C1 segment of cervical spinal cord (tissue), 14 donors: ENCODE measurements at regions not wholly inside any gene's neighbourhood (a gene's known extent, or its start where the extent isn't known, plus 50 kb on each side); places are given as distances from the start of the nearest gene placed in this dataset.
"Not testable (repeated sequence)": the region's sequence is repeated elsewhere in the genome, so short reads cannot be mapped to it uniquely, and the experiment has no call there.

Experiments used
- DNase-seq, 14 donors: peaks; one replicate each; lab custom pipeline; 2025; lab: John Stamatoyannopoulos, UW

DNA sequence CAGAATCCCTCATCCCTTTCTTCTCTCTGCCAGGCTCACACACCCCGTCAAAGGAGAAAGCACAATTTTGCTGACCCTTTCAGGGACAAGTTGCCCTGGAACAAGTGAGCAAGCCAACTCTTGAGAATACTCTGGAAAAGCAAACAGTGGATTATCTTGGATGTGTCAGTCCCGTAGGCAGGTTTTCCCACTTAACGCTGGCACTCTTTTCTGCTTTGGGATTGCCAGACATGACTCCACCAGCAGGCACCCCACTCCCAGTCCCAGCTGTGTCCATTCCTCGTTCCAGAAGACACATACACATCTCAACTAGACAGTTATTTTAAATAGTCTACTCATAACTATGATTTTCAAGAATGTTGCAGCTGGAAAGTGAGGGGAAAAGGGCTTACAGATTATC lies 145.5 kb upstream of the CDKN3 start:
- DNase-seq, result no peak

DNA sequence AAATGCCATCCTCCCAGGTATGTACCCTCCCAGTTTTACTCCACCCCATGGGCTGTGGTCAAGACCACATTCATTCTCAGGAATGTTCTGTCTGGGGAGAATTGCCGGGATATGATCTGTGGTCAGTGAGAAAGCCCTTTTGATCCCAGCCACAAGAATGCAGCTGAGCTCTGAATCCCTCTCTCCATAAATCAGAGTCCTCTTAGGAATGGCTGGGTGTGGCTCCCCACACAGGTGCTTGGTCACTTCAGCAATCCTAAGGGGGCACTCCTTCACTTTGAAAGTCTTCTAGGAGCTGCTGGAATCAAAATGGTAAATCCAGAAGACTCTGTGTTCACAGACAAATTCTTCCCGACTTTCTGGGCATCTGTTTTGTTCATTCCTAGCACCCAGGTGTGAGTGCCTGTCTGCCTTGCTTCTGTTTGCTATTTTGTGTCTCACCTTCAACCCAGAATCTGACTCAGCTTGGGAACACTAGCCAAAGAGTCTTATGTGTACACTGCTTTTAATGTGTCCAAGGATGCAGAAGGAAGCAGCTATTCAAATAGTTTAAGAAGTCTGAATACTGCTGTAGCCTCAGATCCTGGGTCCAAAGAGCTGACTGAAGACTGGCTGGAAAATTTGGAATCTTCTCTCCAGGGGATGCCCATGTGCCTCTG lies 144.6 kb upstream of the CDKN3 start:
- DNase-seq, result no peak

DNA sequence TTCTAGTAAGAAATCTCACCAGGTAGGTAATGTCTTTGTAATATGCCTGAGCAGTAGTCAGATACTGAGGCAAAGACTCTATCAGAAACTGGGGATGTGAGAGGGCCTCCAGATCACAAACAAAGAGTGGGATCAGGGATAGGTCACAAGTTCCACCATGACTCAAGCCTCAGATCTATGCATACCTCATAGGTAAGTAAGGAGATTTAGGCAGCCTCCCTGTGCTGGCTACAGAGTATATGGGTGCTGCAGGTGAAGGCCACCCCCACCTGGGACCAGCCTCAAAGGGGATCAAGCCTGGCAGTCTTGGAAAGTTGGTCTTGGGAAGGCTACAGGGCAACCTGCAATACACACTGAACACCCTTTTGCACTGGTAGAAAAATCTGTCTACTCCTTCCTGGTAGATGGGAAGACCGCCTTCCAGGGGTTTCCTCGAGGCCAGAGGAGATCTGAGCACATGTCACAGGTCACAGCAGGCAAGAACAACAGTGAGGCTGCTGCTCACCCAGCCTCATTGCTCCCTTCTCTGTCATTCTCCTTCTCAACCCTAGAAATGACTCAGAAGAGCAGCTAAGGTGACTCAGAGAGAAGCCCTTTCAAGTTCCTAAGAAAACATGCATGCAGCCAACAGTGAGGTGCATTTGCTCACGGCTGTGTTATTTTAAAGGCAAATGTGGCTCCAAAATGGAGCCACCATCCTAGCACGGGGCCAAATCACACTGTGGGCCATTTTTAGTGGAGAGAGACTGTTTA lies 143.4 kb upstream of the CDKN3 start:
- no peak for DNase-seq

DNA sequence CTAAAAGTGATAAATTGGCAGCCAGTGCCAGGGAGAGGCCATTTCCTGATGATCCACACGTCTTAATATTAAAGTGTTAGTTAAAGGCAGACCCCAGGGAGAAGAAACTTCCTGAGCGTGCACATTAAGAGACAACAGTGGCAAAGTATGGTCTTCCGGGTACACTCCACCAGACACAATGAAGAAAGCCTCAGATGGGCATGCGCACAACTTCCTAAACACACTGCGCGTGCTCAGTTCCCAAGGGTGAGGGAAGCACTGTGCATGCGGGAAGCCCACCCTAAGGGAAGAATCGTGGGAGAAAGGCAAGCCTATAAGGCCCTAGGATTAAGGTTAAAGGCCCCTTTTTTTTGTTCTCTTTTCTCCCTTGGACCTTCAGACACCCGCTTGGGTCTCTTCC lies 140.7 kb upstream of the CDKN3 start:
- DNase-seq, result no peak

DNA sequence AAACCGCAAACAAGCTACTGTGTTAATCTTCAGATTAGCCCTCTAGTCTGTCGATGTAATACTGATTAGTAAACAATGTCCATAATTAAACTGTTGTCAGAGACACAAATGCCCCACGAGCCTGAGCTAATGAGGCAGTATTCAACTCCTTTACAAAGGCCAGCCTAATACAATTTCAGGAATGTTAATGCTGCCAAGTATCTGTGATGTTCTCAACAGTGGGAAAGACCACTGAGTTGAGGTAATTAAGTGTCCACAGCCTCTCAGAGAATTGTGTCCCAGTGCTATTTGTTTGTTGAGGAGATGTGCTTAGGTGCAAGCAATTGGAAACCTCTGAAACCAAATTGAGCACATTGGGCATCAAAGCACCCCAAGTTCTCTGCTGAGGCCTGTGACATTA lies 139.4 kb upstream of the CDKN3 start:
- DNase-seq, result no peak

DNA sequence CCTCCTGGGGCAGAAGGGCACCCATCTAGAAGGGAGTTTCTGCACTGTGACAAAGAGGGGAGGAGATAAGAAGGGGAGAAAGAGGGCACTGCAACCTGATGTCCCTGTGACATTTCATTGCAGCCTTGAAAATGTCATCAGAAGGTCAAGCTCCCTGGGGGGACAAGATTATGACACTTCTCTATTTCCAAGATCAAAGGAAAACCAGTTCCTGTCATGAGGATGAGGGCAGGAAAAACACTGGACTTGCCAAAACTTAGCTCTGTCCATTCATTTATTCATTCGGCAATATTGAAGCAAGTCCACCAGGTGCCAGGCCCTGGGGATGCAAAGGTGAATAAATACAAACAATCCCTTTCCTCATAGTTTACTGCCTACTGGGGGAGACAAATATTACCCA lies 138.4 kb upstream of the CDKN3 start:
- no peak for DNase-seq

DNA sequence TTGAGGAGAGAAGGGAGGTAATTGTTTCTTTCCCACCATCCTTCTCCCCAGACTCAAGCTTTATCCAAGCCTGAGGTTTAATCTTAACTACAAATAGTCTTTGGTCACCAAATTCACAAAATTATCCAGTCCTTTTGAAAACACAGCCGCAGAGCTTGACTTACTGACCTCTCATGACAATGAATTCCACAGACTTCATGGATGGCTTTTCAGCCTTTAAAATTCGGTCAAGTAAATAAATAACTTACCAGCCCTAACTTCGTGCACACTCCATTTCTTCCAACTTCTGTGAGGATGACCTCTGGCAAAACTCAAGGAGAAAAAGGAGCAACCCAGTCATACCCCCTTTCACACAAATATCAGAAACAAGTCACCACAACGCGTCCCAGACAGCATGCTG lies 137.0 kb upstream of the CDKN3 start:
- DNase-seq, result no peak

DNA sequence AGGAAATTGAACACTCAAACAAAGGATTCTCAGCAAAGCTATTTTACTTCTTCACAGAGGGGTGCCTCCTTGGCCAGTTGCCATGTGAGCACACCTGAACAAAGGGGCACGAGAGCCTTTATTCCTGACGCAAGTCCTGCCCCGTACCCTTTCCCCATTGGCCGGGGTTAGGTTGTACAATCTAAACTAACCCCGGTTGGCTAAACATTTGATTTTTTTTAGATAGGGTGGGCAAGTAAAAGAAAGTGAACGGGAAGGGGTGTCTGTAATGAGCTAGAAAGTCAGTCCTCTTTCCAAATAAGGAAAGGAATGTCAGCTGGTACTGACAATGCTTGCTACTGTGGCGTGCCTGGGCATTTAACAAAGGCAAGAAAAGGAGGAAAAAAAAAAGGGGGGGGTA lies 135.5 kb upstream of the CDKN3 start:
- DNase-seq, result no peak

DNA sequence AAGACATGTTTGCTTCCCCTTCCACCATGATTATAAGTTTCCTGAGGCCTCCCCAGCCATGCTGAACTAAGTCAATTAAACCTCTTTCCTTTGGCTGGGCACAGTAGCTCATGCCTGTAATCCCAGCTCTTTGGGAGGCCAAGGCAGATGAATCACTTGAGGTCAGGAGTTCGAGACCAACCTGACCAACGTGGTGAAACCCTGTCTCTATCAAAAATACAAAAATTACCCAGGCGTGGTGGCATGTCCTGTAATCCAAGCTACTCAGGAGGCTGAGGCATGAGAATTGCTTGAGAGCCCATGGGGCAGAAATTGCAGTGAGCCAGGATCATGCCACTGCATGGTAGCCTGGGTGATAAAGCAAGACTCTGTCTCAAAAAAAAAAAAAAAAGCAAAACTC lies 130.2 kb upstream of the CDKN3 start:
- not testable (repeated sequence) for DNase-seq

DNA sequence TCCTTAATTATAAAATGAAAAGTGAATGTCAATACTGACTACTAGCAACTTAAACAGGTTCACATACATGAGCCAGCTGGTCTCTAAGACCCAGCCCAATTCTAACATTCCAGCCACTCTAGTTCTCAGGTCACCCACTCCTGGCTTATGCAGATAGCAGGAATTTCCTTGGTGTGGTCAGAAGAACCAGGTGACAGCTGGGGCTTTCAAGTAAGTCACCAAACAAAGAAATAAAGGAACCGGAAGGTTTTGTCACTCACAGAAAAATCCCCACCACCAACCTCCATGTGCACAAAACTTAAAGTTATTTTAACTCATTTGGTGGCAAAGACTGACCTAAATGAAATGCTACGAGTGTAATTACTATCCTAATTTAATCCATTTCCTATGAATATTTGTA lies 129.6 kb upstream of the CDKN3 start:
- DNase-seq, result no peak

DNA sequence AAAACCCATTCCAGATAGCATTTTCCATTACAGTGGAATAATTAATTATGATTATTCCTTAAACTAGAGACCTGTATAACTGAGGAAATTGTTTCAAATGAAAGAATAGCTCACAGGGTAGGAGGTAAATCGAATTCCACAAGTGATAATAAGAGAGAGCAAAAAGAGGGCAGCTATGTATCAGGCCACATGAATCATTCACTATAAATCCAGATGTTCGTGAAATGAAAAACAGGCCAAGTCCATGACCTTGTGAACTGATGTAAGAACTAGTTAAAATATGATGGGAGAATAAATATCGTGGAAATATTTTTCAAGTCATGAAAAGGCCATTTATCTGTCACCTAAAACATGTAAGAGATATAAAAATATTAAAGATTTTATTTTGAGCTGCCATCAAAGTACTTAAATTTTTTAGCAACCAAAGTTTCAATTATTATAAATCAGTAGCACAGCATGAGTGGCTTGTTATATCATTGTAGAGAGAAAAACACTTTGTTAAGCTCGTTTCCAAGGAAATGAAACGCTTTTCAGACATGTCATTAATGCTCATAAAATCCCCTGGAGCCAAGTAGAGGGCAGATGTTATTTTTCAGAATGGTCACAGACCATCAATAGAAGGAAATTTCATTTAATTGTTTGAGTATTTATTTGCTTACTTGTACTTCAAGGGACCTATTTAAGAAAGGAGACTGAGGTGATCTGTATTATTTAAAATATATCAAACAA lies 120.6 kb upstream of the CDKN3 start:
- DNase-seq, result no peak

DNA sequence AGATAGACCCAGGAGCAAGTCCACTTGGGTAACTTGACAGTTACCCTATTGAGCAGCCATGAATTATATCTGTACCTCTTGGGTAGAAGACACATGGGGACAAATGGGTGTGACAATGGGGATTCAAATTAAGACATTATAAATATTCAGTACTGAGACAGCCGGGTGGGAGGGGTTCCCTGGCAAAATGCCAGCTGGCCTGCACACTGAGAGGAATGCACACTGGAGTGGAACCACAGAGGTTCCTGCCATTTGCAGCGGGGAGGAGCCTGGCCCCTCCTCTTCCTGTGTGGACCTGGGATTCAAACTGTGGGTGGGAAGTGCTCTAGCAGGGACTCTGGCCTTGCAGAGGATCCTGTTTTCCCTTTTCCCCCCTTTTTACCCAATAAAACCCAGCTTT lies 118.7 kb upstream of the CDKN3 start:
- no peak for DNase-seq

DNA sequence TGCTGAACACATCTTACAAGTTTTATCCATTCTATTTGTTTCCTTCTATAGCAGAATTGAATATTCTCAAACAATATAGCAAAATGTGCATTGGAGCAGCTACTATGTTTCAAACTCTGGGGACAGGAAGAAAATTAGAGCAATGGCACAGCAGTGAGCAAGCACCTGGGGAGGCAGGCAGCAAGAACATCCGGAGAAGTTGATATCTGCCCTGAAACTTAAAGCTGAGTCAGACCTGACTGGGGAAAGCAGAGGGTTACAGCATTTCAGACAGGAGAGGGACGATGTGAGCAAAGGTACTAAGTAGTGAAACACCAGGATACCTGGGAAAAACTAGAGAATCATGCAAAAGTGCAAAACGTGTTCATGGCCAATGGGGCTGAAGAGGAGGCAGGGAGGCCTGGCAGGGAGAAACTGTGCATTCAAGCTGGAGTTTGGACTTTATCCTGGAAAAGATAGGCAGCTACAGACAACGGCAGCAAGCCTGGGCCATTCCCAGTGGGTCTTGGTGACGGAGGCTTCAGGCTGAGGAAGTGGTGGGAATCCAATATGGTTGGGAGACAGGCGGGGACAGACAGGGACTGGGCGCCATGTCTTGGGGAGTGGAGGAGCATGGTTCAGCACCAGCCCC lies 118.0 kb upstream of the CDKN3 start:
- DNase-seq, result no peak

DNA sequence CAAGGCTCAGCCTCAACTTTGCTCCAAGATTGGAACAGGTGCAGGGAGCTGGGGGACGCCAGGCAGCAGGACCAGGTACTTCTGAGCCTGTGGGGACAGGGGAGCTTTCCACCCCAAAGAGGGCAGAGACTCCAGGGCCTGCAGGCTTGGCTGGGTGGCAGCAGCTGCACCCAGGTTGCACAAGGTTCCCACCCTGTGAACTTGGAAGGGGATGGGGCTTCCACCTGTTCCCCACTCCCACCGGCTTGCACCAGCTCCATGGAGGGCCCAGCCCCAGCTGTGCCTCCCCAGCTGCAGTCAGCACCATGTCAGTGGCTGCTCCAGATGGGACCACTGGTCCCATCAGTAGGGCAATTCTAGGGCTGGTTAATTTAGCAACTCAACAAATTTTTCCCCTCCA lies 114.0 kb upstream of the CDKN3 start:
- no peak for DNase-seq

DNA sequence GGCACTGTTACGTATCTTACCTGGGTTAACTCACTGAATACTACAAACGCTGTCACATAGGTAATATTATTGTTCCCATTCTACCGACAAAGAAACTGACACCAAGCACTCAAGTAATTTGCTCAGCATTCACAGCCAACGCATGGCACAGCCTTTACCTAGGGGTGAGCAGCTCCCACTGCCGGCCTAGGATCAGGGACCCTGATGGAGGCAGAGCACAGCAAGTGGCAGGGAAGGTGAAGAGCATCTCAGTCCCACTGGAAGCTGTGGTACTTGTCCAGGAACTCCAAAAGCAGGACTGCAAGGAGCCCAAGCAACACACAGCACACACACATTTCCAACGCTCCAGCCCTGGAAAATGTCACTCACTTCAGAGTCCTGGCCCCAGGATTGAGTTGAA lies 111.8 kb upstream of the CDKN3 start:
- DNase-seq, result no peak

DNA sequence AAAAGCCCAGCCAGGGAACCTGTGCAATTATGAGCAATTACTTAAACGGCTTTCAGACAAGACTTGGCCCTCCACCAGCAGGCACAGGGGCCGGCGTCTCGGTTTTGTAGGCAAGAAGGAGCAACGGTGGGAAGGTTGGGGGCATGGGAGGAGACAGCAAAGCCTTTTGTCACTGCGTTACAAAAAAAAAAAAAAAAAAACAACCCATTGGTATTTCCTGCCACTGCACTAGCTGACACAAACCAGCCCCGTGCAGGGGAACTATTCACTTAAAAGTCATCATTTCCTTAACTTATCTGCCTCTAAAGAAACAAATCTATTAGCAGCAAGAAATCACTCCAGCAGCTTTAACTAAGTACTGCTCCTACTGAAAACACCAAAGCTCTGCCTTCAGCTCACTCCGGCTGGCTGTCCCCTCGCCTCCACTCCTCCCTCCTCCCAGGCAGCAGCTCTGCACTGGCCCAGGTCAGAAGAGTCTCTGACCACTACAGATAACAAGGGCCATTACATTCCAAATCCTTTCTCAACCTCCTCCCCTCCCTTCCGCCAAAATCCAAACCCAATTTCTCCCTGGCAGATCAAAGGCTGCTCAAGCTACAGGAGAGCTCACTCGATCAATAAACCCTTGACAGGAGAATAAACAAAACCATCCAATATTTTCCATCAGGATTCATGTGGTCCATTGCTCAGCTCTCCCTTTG lies 105.2 kb upstream of the CDKN3 start:
- no peak for DNase-seq

DNA sequence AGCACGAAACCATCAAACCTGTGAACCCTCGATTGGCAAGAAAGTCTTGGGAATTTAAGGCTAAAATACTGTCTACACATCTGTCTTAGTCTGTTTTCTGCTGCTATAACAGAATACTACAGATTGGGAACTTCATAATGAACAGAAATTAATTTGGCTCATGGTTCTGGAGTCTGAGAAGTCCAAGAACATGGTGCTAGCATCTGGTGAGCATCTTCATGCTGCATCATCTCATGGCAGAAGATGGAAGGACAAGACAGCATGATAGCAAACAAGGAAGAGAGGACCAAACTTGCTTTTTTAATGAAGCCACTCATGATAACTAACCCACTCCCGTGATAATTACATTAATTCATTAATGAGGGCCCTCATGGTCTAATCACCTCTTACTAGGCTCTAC lies 102.0 kb upstream of the CDKN3 start:
- DNase-seq, result no peak

DNA sequence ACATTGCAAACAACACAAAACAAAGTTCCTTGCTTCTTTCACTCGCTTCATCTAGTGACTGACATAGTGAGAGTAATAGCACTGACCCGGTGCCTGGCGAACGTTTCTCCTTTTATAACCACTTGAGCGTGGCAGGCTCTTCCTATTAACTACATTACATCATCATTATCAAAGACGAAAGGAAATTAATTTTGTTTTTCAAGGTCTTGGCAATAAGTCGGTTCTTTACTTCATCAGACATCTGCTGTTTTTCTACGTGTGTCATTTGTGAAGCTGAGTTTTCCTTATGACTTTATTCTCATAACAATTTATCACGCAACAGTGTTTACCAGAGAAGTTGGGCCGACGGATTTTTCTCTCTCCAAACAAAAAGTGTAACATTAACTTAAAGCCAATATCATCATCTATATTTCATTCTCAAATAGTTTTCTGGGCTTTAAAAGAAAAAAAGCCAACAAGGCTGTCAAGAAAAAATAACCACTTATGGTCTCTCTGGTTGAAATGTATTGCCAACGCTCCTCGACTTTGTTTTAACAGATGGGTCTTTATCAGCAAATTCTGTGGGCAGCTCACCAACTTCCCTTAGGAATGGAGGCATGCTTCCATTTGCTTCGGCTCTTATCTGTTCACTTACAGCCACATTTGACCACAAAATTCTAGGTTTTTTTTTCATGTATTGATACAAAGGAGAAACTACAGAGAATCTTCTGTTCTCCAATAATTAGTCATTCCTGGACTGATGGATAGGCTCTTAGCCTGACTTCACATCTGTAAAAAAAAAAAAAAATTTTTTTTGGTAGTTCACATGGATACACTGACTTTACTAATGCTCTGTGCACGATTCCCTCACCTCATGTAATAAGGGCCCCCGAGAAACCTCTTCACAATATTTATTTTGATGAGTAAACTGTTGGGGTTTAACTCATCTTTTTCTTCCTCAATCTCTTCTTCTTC lies 97.1 kb upstream of the CDKN3 start:
- no peak for DNase-seq

DNA sequence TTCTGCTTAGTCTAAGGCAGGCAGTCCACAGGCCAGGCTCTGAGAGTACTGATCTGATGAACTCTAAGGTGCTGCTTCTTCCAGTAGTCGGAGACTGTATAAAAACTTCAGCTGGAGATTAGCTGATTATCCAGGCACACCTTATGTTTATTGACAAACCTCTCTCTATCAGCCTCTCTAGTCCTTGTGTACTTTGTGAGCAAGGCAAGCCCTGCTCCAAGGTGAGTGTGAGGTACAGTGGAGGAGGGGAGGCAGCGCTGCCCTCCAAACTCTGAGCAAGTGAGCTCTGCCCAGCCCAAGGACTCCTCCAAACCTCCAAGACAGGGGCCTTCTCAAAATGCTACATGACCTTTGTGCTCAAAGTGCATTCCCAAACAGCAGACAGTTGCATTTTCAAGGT lies 95.9 kb upstream of the CDKN3 start:
- no peak for DNase-seq

DNA sequence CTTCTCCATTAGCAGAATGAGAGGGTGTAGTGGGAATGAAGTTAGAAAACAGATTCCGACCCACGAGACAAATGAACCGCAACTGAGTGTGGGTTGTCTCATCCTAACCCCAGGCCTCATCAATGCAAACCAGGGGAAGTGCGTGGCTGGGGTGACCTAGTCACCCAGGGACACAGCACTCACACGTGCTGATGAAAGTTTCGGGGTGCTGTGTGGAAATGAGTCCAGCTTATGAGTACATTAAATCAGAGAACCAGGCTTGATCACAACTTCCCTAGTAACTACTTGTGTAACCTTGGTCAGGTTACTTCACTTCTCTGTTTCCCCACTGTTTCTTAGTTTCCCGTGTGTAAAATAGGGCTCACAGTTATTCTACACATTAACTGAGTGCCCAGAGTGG lies 95.4 kb upstream of the CDKN3 start:
- no peak for DNase-seq

DNA sequence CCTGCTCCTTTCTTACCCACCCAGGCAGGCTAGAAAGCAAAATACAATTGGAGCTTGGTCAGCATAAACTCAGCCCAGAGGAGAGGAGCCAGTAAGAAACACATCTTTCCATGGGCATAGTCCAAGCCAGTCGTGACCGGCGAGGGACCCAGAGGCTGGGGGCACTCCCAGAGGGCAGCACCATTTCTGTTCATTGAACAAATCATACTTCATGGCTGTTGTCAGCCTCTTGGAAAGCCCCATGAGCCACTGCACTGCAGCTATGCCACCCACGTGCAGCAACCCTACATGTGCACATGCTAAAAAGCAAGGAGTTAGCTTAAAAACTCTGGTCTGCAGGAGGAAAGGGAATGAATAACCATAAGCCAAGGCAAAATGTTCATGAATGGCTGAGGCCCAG lies 90.0 kb upstream of the CDKN3 start:
- DNase-seq, result no peak
